Gastrocnemius medialis (tissue), 4 donors: ENCODE measurements at regions not wholly inside any gene's neighbourhood (a gene's known extent, or its start where the extent isn't known, plus 50 kb on each side); places are given as distances from the start of the nearest gene placed in this dataset.

Source experiments
- POLR2A ChIP-seq, 2 donors: fragments of 450-650 bp; IDR thresholded peaks; one replicate each; pipeline ENCODE4 v1.6.1; 2017; ENCODE audit warnings: antibody characterized with exemption in 2 of 2, mild to moderate bottlenecking in 2 of 2, moderate library complexity in 2 of 2
- TF ChIP-seq, protein P1 (sequence below), 5 experiments: fragments of 450-650 bp in 3 of 5; fragments of 200-600 bp in 2 of 5; sonication (generic) in 2 of 5; IDR thresholded peaks in 4 of 5; conservative IDR thresholded peaks in 1 of 5; 1 replicate in 4 of 5; 2 replicates in 1 of 5; pipeline ENCODE4 v1.5.1; 2016 to 2019; ENCODE audit warnings: antibody characterized with exemption in 5 of 5, mild to moderate bottlenecking in 3 of 5, moderate library complexity in 3 of 5

DNA sequence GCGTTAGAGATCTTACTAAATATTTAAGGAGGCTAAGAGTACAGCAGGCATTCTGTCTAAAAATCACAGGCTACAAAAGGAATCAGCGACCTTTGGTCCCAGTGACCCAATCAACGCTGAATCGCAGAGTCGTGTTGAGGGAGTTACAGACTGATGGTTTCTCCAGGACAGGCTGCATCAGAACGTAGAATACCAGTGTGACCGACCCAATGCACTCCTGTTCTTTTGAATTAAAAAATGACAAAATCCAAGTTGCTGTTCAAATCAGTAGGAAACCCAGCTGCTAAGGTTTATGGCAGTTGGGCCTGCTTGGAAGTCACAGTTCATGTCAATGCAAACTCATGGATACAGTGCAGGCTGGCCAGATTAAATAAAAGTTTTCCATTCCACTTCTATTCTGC lies 155.8 kb upstream of the AFDN start:
- TF ChIP-seq, protein P1, sequence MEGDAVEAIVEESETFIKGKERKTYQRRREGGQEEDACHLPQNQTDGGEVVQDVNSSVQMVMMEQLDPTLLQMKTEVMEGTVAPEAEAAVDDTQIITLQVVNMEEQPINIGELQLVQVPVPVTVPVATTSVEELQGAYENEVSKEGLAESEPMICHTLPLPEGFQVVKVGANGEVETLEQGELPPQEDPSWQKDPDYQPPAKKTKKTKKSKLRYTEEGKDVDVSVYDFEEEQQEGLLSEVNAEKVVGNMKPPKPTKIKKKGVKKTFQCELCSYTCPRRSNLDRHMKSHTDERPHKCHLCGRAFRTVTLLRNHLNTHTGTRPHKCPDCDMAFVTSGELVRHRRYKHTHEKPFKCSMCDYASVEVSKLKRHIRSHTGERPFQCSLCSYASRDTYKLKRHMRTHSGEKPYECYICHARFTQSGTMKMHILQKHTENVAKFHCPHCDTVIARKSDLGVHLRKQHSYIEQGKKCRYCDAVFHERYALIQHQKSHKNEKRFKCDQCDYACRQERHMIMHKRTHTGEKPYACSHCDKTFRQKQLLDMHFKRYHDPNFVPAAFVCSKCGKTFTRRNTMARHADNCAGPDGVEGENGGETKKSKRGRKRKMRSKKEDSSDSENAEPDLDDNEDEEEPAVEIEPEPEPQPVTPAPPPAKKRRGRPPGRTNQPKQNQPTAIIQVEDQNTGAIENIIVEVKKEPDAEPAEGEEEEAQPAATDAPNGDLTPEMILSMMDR (IDR thresholded peaks at IDR 0.05 in 4 of 5, conservative IDR thresholded peaks at IDR 0.05 in 1 of 5): no peak
- TF ChIP-seq POLR2A (IDR thresholded peaks at IDR 0.05): no peak
